ENCODE measurements at regions not wholly inside any gene's neighbourhood (a gene's known extent, or its start where the extent isn't known, plus 50 kb on each side); places are given as distances from the start of the nearest gene placed in this dataset.

DNA sequence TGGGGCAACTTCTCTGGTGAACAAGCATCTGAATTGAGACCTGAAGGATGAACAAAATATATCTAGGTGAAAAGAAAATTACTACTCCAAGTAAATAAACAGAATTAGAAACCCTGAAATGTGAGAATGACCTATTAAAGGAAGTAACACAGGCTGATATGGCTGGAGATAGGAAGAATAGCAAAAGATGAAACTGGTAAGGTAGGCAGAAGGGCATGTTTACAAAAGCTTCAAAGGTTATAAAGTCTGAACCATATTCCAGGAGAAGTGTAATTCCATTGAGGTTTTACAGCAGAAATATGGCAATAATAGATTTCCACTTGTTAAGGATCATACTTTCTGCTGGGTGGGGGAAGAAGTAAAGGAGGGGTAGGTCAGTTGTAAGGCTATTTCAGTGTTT lies 452.0 kb downstream of the GBA3 start:
- DNase-seq: no peak
- H3K4me3 ChIP-seq: no peak overlapping the region
- no peaks in the 10 kb centered on the region for H3K4me1 ChIP-seq
- H3K27me3 ChIP-seq: no peaks in the 10 kb centered on the region
- H3K9me3 ChIP-seq: no peaks in the 10 kb centered on the region
- no peak overlapping the region for H3K27ac ChIP-seq
- TF ChIP-seq POLR2A (IDR thresholded peaks at IDR 0.05): no peak
- TF ChIP-seq CTCF (IDR thresholded peaks at IDR 0.05): no peak
- no peaks in the 10 kb centered on the region for H3K36me3 ChIP-seq

DNA sequence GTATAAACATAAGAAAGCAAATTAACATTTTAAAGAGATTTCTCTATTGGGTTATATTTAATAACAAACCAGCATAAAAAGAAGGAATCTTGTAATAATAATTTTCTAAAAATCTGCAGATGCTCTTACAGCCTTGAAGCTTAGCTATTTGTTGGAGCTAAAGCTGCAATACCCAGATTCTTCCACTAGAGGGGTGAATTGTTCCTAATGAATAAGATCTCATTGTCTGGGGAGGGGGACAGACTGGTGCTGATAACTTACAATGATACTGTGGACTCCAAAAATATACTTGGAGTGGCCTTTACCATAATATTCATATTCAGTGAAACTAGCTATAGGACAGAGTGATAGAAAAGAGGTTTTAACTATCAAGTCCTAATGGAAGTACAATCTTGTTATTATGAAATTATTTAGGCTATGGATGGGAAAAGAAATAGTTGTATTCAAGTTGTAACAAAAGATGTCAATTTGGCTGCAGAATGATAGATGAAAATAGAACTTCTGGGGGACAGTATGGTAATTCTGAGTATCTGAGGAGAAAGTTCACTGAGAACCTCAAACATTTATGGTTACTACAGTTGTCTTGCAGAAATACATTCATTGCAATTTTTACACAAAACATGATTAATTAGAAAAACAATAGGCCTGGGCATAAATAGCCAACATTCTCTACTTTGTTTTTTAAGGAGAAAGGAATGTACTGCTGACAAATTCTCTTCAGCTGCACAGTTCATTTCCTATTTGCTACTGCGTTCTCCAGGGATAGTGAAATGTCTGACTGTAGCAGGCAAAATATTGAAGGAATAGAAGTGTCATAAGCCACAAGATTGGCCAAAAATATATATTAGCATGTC lies 443.3 kb downstream of the GBA3 start:
- Histone ChIP-seq H3K27me3 (no peaks in the 10 kb centered on the region), H3K4me3 (no peak overlapping the region), H3K36me3 (no peaks in the 10 kb centered on the region), H3K4me1 (no peaks in the 10 kb centered on the region), H3K9me3 (no peaks in the 10 kb centered on the region), H3K27ac (no peak overlapping the region)
- TF ChIP-seq CTCF (IDR thresholded peaks at IDR 0.05) (peak in 5 of 6 experiments; percentile 24 to 66 (median 61)), POLR2A (IDR thresholded peaks at IDR 0.05) (no peak)
- DNase-seq: no peak

- TF ChIP-seq POLR2A (IDR thresholded peaks at IDR 0.05) (no peak), CTCF (IDR thresholded peaks at IDR 0.05) (no peak)
- no peak overlapping the region for H3K27ac ChIP-seq
- no peaks in the 10 kb centered on the region for H3K9me3 ChIP-seq
- H3K27me3 ChIP-seq: no peaks in the 10 kb centered on the region
- no peak overlapping the region for H3K4me3 ChIP-seq
- no peak for DNase-seq
- H3K36me3 ChIP-seq: no peaks in the 10 kb centered on the region
- H3K4me1 ChIP-seq: no peaks in the 10 kb centered on the region
Measured at GRCh38 chr4:23134331-23134730, 441.6 kb downstream of the GBA3 start.

GRCh38 chr4:23130845-23131244 lies 438.1 kb downstream of the GBA3 start:
- Histone ChIP-seq H3K9me3 (no peaks in the 10 kb centered on the region), H3K27me3 (no peaks in the 10 kb centered on the region), H3K4me1 (no peaks in the 10 kb centered on the region), H3K4me3 (no peak overlapping the region), H3K36me3 (no peaks in the 10 kb centered on the region), H3K27ac (no peak overlapping the region)
- TF ChIP-seq CTCF (IDR thresholded peaks at IDR 0.05): peak in 1 of 6 experiments; percentile 6
- no peak for TF ChIP-seq POLR2A (IDR thresholded peaks at IDR 0.05)
- no peak for DNase-seq

DNA sequence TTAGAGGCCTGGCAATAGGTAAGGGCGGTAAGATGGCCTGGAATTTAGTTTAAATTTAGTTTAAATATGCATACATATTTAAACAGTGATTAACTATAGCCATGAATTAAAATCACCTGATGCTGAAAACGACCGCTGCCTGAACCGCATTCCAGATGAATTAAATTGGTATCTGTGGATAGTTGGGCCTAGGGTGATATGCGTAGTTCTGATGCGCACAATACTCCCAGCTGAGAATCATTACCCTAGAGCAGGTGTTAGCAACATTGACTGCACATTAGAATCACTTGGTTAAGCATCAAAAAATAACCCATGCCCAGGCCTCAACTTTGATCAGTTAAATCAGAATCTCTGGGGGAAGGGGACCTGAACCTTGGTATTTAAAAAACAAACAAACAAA lies 432.4 kb downstream of the GBA3 start:
- TF ChIP-seq CTCF (IDR thresholded peaks at IDR 0.05) (no peak), POLR2A (IDR thresholded peaks at IDR 0.05) (no peak)
- Histone ChIP-seq H3K27me3 (no peaks in the 10 kb centered on the region), H3K4me1 (no peaks in the 10 kb centered on the region), H3K36me3 (no peaks in the 10 kb centered on the region), H3K27ac (no peak overlapping the region), H3K4me3 (no peak overlapping the region), H3K9me3 (no peaks in the 10 kb centered on the region)
- DNase-seq: no peak
